MV-4-11 (cell line): ENCODE measurements at regions not wholly inside any gene's neighbourhood (a gene's known extent, or its start where the extent isn't known, plus 50 kb on each side); places are given as distances from the start of the nearest gene placed in this dataset.

Experiments used
- DNase-seq: peaks from one replicate; lab custom pipeline; 2025; lab: John Stamatoyannopoulos, UW

- DNase-seq, result no peak
Measured at GRCh38 chr5:96031811-96032261, 70.2 kb upstream of the ELL2 start.

GRCh38 chr5:96031180-96031579, 69.5 kb upstream of the ELL2 start:
- DNase-seq, result no peak

DNA sequence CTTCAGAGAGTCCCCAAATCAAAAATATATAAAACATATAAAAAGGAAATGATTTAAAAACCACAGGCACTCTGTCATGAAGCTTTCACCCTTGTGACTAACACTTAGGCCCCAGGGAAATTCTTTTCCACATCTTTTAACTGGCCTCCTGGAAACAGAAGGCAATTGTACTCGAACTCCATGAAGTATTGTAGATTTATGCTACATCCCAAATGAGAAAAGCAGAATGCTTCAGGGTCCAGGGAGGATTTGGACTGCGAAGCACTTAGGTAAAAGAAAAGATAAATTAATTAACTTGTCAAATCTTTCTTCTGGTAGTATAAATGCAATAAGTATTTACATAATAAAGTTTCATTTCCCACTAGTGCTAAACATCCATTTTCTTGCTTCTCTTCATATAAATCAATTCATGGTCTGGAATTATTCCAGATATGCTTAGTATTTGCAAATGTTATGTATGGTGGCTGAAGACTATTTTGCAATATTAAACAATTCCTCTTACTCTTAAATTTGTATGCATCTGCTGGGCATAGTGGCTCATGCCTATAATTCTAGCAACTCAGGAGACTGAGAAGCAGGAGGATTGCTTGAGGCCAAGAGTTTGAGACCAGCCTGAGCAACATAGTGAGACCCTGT, 64.9 kb upstream of the ELL2 start:
- peak; percentile 1 for DNase-seq

- no peak for DNase-seq
Measured at GRCh38 chr5:96024683-96025475, 63.2 kb upstream of the ELL2 start.

- no peak for DNase-seq
Measured at GRCh38 chr5:96023518-96023917, 61.9 kb upstream of the ELL2 start.

- DNase-seq, result no peak
Measured at GRCh38 chr5:96022971-96023370, 61.3 kb upstream of the ELL2 start.

DNA sequence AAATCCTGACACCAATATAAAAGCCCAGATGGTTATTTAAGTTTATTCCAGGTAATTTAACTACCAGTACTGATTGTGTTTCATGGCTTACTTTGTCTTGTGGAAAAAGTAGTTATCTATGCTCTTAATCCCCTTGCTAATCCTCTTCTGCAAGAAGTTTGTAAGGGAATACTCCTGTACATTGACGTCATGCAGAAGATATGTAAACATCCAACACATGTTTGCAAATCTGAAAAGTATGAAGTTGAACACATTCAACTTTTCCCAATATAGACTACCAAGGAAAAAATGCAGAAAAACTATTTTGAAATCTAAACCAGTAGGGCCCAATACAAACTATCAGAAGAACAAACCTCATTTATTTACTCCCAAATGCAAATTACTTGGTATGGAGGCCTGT, 56.3 kb upstream of the ELL2 start:
- no peak for DNase-seq

DNA sequence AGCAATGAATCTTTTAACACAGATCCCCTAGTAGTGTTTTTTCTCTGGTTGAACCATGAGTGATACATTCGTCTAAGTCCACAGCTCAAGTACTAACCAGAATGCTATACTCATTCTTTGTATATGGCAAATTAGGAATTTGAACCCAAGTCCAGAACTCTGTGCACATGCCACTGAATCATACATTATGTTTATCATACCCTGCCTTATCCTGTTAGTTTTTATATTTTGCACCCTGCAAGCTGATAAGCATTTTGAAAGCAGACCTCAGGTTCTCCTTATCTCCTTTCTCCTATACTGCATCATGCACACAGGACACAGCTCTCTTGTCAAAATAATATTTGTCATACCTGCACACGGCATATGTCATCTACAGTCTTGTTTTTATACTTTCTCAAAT, 54.6 kb upstream of the ELL2 start:
- no peak for DNase-seq

DNA sequence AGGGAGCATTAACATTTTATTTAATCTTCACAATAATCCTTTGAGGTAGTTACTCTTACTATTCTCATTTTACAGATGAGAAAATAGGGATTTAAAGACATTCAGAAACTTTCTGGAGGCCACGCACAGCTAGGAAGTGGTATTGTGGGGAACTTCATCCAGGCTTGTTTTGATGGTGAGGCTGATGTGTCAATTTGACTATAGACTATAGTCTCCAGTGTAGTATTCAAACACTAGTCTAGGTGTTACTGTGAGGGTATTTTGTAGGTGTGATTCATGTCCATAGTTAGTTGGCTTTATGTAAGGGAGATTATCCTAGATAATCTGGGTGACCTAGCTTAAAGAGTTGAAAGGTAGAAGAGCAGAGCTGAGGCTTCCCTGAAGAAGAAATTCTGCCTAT, 54.1 kb upstream of the ELL2 start:
- no peak for DNase-seq

GRCh38 chr5:96014395-96014794, 52.7 kb upstream of the ELL2 start:
- DNase-seq, result no peak

DNA sequence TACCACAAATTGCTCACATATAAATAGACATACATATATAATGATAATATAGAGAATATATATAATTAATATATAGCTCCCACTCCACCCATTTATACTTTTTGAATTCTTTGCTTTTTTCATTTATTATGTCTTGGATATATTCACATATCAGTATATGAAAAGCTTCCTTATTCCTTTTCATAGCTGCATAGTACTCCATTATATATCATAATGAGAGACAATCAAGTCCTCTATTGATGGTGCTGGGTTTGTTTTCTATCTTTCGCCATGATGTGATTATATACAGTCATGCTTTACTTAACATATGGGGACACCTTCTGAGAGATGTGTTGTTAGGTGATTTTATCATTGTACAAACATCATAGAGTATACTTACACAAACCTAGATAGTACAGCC, 51.6 kb upstream of the ELL2 start:
- no peak for DNase-seq

- DNase-seq, result no peak
Measured at GRCh38 chr5:96012399-96012798, 50.7 kb upstream of the ELL2 start.
